K562 (cell line): ENCODE measurements at regions not wholly inside any gene's neighbourhood (a gene's known extent, or its start where the extent isn't known, plus 50 kb on each side); places are given as distances from the start of the nearest gene placed in this dataset.

Source experiments
- ADNP ChIP-seq: fragments of 200-800 bp; sonication (Bioruptor generic); IDR thresholded peaks from 2 replicates; pipeline ENCODE4 v1.6.1; 2016; ENCODE audit warnings: missing genetic modification characterization, missing compliant biosample characterization
- FUS ChIP-seq: fragments of 200-400 bp; formaldehyde crosslinking; optimal IDR thresholded peaks from 2 replicates; pipeline ENCODE3; 2017; ENCODE audit warnings: low read depth, low read length
- MXI1 ChIP-seq: IDR thresholded peaks from 2 replicates; pipeline ENCODE4 v1.6.1; 2011; ENCODE audit warnings: low read depth, mild to moderate bottlenecking, improper control_type of control experiment, low read length
- NCOA2 ChIP-seq, 2 experiments: fragments of 450-650 bp; IDR thresholded peaks; 2 replicates each; pipeline ENCODE4 v1.6.1; 2018; ENCODE audit warnings: mild to moderate bottlenecking in 2 of 2, moderate library complexity in 1 of 2; ENCODE audit not compliant: partially characterized antibody in 2 of 2
- PTBP1 ChIP-seq: fragments of 200-400 bp; formaldehyde crosslinking; IDR thresholded peaks from 2 replicates; pipeline ENCODE4 v1.6.1; 2017; ENCODE audit warnings: low read depth, low read length
- SMC3 ChIP-seq: conservative IDR thresholded peaks from 2 replicates; pipeline ENCODE4 v1.6.1; 2011; ENCODE audit warnings: low read depth, low read length, improper control_type of control experiment; ENCODE audit not compliant: insufficient read depth
- SNRNP70 ChIP-seq: fragments of 200-400 bp; formaldehyde crosslinking; optimal IDR thresholded peaks from 2 replicates; pipeline ENCODE3; 2017; ENCODE audit warnings: low read depth, low read length
- TAF7 ChIP-seq: fragments of 450-650 bp; IDR thresholded peaks from 2 replicates; pipeline ENCODE4 v1.6.1; 2016; ENCODE audit warnings: missing genetic modification characterization, missing compliant biosample characterization
- TF ChIP-seq, protein P1 (sequence below): fragments of 250-450 bp; sonication (Bioruptor Pico); IDR thresholded peaks from 2 replicates; pipeline ENCODE4 v1.8.0; 2021; ENCODE audit warnings: mild to moderate bottlenecking, moderate library complexity
- TF ChIP-seq, protein P2 (sequence below), 2 experiments: fragments of 150-350 bp in 1 of 2; IDR thresholded peaks; 2 replicates each; pipeline ENCODE4 v1.6.1; 2012 to 2016; ENCODE audit warnings: low read depth in 2 of 2, low read length in 2 of 2, mild to moderate bottlenecking in 1 of 2, moderate library complexity in 1 of 2
- TF ChIP-seq, protein P3 (sequence below): sonication (generic); formaldehyde crosslinking; IDR thresholded peaks from 2 replicates; pipeline ENCODE4 v1.8.0; 2022; ENCODE audit warnings: mild to moderate bottlenecking, low read depth, missing genetic modification reagents

DNA sequence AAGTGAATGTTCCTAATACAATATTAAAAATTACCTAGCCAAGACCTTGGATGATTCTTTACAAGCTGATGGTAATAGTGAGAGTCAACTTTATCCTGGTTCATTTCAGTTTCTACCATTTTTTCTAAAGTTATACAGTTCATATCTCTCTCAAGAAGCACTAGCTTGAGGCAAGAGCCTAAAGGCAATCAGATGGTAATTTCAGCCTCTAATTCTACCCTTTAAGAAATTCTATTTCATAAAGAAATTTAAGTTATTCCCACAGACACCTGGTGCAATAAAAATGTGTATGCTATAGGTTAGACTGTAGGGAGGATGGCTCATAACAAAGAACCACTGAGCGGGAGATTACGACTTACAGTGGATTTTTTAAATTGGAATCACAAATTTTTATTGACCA is 984.2 kb upstream of the ADGRL3 start (continued):
- TF ChIP-seq, protein P1, sequence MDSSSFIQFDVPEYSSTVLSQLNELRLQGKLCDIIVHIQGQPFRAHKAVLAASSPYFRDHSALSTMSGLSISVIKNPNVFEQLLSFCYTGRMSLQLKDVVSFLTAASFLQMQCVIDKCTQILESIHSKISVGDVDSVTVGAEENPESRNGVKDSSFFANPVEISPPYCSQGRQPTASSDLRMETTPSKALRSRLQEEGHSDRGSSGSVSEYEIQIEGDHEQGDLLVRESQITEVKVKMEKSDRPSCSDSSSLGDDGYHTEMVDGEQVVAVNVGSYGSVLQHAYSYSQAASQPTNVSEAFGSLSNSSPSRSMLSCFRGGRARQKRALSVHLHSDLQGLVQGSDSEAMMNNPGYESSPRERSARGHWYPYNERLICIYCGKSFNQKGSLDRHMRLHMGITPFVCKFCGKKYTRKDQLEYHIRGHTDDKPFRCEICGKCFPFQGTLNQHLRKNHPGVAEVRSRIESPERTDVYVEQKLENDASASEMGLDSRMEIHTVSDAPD (CRISPR knock-in tag): no peak
- TF ChIP-seq ADNP (tag): no peak
- TF ChIP-seq, protein P2, sequence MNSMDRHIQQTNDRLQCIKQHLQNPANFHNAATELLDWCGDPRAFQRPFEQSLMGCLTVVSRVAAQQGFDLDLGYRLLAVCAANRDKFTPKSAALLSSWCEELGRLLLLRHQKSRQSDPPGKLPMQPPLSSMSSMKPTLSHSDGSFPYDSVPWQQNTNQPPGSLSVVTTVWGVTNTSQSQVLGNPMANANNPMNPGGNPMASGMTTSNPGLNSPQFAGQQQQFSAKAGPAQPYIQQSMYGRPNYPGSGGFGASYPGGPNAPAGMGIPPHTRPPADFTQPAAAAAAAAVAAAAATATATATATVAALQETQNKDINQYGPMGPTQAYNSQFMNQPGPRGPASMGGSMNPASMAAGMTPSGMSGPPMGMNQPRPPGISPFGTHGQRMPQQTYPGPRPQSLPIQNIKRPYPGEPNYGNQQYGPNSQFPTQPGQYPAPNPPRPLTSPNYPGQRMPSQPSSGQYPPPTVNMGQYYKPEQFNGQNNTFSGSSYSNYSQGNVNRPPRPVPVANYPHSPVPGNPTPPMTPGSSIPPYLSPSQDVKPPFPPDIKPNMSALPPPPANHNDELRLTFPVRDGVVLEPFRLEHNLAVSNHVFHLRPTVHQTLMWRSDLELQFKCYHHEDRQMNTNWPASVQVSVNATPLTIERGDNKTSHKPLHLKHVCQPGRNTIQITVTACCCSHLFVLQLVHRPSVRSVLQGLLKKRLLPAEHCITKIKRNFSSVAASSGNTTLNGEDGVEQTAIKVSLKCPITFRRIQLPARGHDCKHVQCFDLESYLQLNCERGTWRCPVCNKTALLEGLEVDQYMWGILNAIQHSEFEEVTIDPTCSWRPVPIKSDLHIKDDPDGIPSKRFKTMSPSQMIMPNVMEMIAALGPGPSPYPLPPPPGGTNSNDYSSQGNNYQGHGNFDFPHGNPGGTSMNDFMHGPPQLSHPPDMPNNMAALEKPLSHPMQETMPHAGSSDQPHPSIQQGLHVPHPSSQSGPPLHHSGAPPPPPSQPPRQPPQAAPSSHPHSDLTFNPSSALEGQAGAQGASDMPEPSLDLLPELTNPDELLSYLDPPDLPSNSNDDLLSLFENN (IDR thresholded peaks at IDR 0.05; ENCODE audit: low read depth in 2 of 2, low read length in 2 of 2): no peak
- TF ChIP-seq SMC3: no peak
- no peak for TF ChIP-seq SNRNP70
- TF ChIP-seq MXI1: no peak
- no peak for TF ChIP-seq TAF7
- TF ChIP-seq PTBP1: no peak
- TF ChIP-seq, protein P3, sequence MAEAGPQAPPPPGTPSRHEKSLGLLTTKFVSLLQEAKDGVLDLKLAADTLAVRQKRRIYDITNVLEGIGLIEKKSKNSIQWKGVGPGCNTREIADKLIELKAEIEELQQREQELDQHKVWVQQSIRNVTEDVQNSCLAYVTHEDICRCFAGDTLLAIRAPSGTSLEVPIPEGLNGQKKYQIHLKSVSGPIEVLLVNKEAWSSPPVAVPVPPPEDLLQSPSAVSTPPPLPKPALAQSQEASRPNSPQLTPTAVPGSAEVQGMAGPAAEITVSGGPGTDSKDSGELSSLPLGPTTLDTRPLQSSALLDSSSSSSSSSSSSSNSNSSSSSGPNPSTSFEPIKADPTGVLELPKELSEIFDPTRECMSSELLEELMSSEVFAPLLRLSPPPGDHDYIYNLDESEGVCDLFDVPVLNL: no peak
- TF ChIP-seq NCOA2 (IDR thresholded peaks at IDR 0.05; ENCODE audit: partially characterized antibody in 2 of 2): no peak
- TF ChIP-seq FUS: no peak
